SK-N-SH (cell line): ENCODE measurements at regions not wholly inside any gene's neighbourhood (a gene's known extent, or its start where the extent isn't known, plus 50 kb on each side); places are given as distances from the start of the nearest gene placed in this dataset.
A peak's percentile ranks its signal among the peaks of the same experiment; 100 is the strongest.

Experiments
- CTCF ChIA-PET: fragments of 300-600, 350-600 bp; formaldehyde crosslinking; extraction: SDS; loops from one replicate; lab custom pipeline; 2021; lab: Yijun Ruan, JAX
- POLR2A ChIA-PET: fragments of 350-600 bp; sonication (Branson Sonifier 250); formaldehyde crosslinking; extraction: SDS; loops from one replicate; lab custom pipeline; 2020; ENCODE audit warnings: antibody characterized with exemption, inconsistent platforms; lab: Yijun Ruan, JAX
- DNase-seq: peaks from one replicate; pipeline ENCODE4 v3.0.0; 2012
- H2AFZ ChIP-seq: fragments of 200-600 bp; sonication (generic); 2 replicates; pipeline ENCODE4 v1.8.1; 2016; ENCODE audit warnings: antibody characterized with exemption, mild to moderate bottlenecking, low read depth
- H3F3A ChIP-seq: fragments of 200-600 bp; sonication (generic); replicated peaks from 2 replicates; pipeline ENCODE3; 2016; ENCODE audit warnings: antibody characterized with exemption, mild to moderate bottlenecking; ENCODE audit not compliant: insufficient read depth
- H3K27ac ChIP-seq, 2 experiments: fragments of 200-500 bp in 1 of 2; fragments of 200-600 bp in 1 of 2; sonication (Bioruptor generic) in 1 of 2; sonication (generic), shearing (Covaris generic) in 1 of 2; 2 replicates each; pipeline versions ENCODE4 v1.5.1 to v1.6.1; 2014 to 2016; ENCODE audit warnings: low read depth in 2 of 2, inconsistent platforms in 1 of 2, low read length in 1 of 2, mild to moderate bottlenecking in 1 of 2, mixed read lengths in 1 of 2
- H3K27me3 ChIP-seq: fragments of 200-600 bp; sonication (generic), shearing (Covaris generic); 2 replicates; pipeline ENCODE4 v1.6.1; 2016; ENCODE audit warnings: mixed run types; ENCODE audit not compliant: insufficient read depth
- H3K36me3 ChIP-seq, 2 experiments: fragments of 200-500 bp in 1 of 2; fragments of 200-600 bp in 1 of 2; sonication (Bioruptor generic) in 1 of 2; sonication (generic) in 1 of 2; replicated peaks in 1 of 2; 2 replicates each; pipeline versions ENCODE3 to v1.5.1; 2014 to 2016; ENCODE audit warnings: low read length in 1 of 2, mild to moderate bottlenecking in 1 of 2; ENCODE audit not compliant: insufficient read depth in 2 of 2, control insufficient read depth in 1 of 2
- H3K4me1 ChIP-seq, 2 experiments: fragments of 200-500 bp in 1 of 2; fragments of 200-600 bp in 1 of 2; sonication (Bioruptor generic) in 1 of 2; sonication (generic), shearing (Covaris generic) in 1 of 2; 2 replicates each; pipeline versions ENCODE4 v1.5.1 to v1.6.1; 2014 to 2016; ENCODE audit warnings: low read depth in 1 of 2, low read length in 1 of 2, mixed run types in 1 of 2; ENCODE audit not compliant: insufficient read depth in 2 of 2, control insufficient read depth in 1 of 2
- H3K4me2 ChIP-seq: fragments of 200-600 bp; sonication (generic), shearing (Covaris generic); 2 replicates; pipeline ENCODE4 v1.6.1; 2017; ENCODE audit warnings: mixed run types
- H3K4me3 ChIP-seq, 2 experiments: fragments of 200-500 bp in 1 of 2; fragments of 200-600 bp in 1 of 2; sonication (Bioruptor generic) in 1 of 2; sonication (generic), shearing (Covaris generic) in 1 of 2; 2 replicates each; pipeline versions ENCODE4 v1.5.1 to v1.8.1; 2014 to 2016; ENCODE audit warnings: low read depth in 2 of 2, inconsistent platforms in 1 of 2, low read length in 1 of 2, mild to moderate bottlenecking in 1 of 2, mixed read lengths in 1 of 2, moderate library complexity in 1 of 2
- H3K79me2 ChIP-seq: fragments of 200-600 bp; sonication (generic); 2 replicates; pipeline ENCODE4 v1.8.1; 2017; ENCODE audit warnings: mild to moderate bottlenecking; ENCODE audit not compliant: insufficient read depth
- H3K9ac ChIP-seq: fragments of 200-600 bp; sonication (generic); 2 replicates; pipeline ENCODE4 v1.6.1; 2017; ENCODE audit warnings: mixed run types
- H3K9me2 ChIP-seq: fragments of 200-600 bp; sonication (generic); 2 replicates; pipeline ENCODE4 v1.6.1; 2017; ENCODE audit warnings: mixed run types
- H3K9me3 ChIP-seq: fragments of 200-600 bp; sonication (generic); 2 replicates; pipeline ENCODE4 v1.6.1; 2017; ENCODE audit warnings: mixed run types, mild to moderate bottlenecking, moderate library complexity
- H4K20me1 ChIP-seq: fragments of 200-600 bp; sonication (generic); 2 replicates; pipeline ENCODE4 v1.6.1; 2017; ENCODE audit warnings: mild to moderate bottlenecking, mixed run types; ENCODE audit not compliant: insufficient read depth
- EZH2phosphoT487 ChIP-seq: fragments of 200-600 bp; sonication (generic); IDR thresholded peaks from 2 replicates; pipeline ENCODE4 v1.6.1; 2017; ENCODE audit warnings: low read depth, mixed run types, mild to moderate bottlenecking, antibody characterized with exemption, moderate library complexity, borderline replicate concordance
- GATA2 ChIP-seq: sonication (generic); formaldehyde crosslinking; IDR thresholded peaks from 2 replicates; pipeline ENCODE4 v1.5.0; 2020; ENCODE audit warnings: mild to moderate bottlenecking, missing genetic modification reagents
- NRF1 ChIP-seq: IDR thresholded peaks from 2 replicates; pipeline ENCODE4 v1.6.1; 2012; ENCODE audit warnings: low read depth, mild to moderate bottlenecking, low read length
- RXRA ChIP-seq: IDR thresholded peaks from 2 replicates; pipeline ENCODE4 v1.4.0; 2012; ENCODE audit warnings: low read depth, mild to moderate bottlenecking, borderline replicate concordance
- USF2 ChIP-seq: fragments of 150-350 bp; IDR thresholded peaks from 2 replicates; pipeline ENCODE4 v1.6.1; 2017; ENCODE audit warnings: antibody characterized with exemption, low read length, low read depth, borderline replicate concordance
- WGBS: methylation state at CpG from one replicate; pipeline ENCODE4 v1.1.6; 2017; ENCODE audit warnings: low lambda C conversion rate; 5-methylcytosine and 5-hydroxymethylcytosine counted together
- TF ChIP-seq, protein P1 (sequence below): IDR thresholded peaks from 2 replicates; pipeline ENCODE4; 2012
- TF ChIP-seq, protein P2 (sequence below): fragments of 200-600 bp; sonication (generic); IDR thresholded peaks from 2 replicates; pipeline ENCODE4 v1.6.1; 2017; ENCODE audit warnings: antibody characterized with exemption, mild to moderate bottlenecking, moderate library complexity

- TF ChIP-seq, protein P1, sequence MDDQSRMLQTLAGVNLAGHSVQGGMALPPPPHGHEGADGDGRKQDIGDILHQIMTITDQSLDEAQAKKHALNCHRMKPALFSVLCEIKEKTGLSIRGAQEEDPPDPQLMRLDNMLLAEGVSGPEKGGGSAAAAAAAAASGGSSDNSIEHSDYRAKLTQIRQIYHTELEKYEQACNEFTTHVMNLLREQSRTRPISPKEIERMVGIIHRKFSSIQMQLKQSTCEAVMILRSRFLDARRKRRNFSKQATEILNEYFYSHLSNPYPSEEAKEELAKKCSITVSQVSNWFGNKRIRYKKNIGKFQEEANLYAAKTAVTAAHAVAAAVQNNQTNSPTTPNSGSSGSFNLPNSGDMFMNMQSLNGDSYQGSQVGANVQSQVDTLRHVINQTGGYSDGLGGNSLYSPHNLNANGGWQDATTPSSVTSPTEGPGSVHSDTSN, result peak; percentile 29; the same call in 1 of the 2 replicates
Measured at GRCh38 chr11:10366568-10367331, 61.9 kb downstream of the ADM start (continued).

GRCh38 chr11:10371926-10372641 lies 67.2 kb downstream of the ADM start:
- DNase-seq, result no peak
- H4K20me1 ChIP-seq, result no peaks in the 10 kb centered on the region
- H3K9me3 ChIP-seq, result no peaks in the 10 kb centered on the region

DNA sequence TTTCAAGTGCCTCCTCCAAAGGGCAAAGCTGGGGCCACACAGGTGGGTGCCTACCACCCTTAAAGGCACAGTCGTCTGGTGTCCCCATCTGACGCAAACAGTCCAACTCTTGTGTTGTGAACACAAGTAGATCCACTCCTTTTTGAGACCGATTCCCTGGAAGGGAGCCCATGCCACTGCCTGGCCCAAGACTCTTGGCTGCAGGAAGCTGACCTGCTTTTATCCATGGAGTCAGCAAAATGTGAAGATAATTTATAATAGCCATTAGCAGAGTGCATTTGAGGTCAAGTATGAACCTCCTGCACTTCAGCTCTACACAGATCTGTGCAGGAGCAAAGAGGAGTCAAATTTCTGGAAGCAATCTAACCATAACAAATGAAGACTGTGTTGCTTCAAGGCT lies 68.5 kb downstream of the ADM start:
- Histone ChIP-seq H3K36me3 (no peaks in the 10 kb centered on the region), H3K9me3 (no peaks in the 10 kb centered on the region), H2AFZ (no peak overlapping the region), H4K20me1 (no peaks in the 10 kb centered on the region), H3K9ac (no peak overlapping the region), H3K27me3 (no peaks in the 10 kb centered on the region), H3K4me1 (peaks cover 11 to 26% of the 10 kb centered on the region in 2 experiments), H3K9me2 (no peaks in the 10 kb centered on the region), H3K79me2 (no peaks in the 10 kb centered on the region), H3K4me2 (no peak overlapping the region; the same call in 1 of the 2 replicates), H3K4me3 (no peak overlapping the region), H3F3A (peaks cover 15% of the 10 kb centered on the region), H3K27ac (peak overlapping the region in 1 of 2 experiments; percentile 67; a peak in 2 of 4 replicates)
- ChIA-PET POLR2A (no interaction called here), CTCF (interaction anchor here (0.6 to 1.0 kb wide), 2 partner anchors 615 to 1119 kb away, joined by 3 to 5 read pairs; no protein-coding TSS in a partner anchor)
- DNase-seq, result no peak
- TF ChIP-seq USF2 (no peak), EZH2phosphoT487 (no peak), GATA2 (CRISPR knock-in tag) (no peak), RXRA (peak; percentile 29; the same call in 1 of the 2 replicates)
- TF ChIP-seq, protein P1, result peak; percentile 33; the same call in 1 of the 2 replicates
- TF ChIP-seq, protein P2, sequence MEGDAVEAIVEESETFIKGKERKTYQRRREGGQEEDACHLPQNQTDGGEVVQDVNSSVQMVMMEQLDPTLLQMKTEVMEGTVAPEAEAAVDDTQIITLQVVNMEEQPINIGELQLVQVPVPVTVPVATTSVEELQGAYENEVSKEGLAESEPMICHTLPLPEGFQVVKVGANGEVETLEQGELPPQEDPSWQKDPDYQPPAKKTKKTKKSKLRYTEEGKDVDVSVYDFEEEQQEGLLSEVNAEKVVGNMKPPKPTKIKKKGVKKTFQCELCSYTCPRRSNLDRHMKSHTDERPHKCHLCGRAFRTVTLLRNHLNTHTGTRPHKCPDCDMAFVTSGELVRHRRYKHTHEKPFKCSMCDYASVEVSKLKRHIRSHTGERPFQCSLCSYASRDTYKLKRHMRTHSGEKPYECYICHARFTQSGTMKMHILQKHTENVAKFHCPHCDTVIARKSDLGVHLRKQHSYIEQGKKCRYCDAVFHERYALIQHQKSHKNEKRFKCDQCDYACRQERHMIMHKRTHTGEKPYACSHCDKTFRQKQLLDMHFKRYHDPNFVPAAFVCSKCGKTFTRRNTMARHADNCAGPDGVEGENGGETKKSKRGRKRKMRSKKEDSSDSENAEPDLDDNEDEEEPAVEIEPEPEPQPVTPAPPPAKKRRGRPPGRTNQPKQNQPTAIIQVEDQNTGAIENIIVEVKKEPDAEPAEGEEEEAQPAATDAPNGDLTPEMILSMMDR, result no peak
- WGBS, result 64% methylated on average over 3 of the region's 3 CpGs

More at GRCh38 chr11:10371926-10372641, 67.2 kb downstream of the ADM start:
- Histone ChIP-seq H3K79me2 (no peaks in the 10 kb centered on the region), H3K9ac (no peak overlapping the region), H3K27ac (no peak overlapping the region), H3K27me3 (no peaks in the 10 kb centered on the region), H3K9me2 (no peaks in the 10 kb centered on the region), H3F3A (peaks cover 15% of the 10 kb centered on the region), H3K36me3 (no peaks in the 10 kb centered on the region), H3K4me1 (peaks cover 11 to 26% of the 10 kb centered on the region in 2 experiments), H3K4me3 (no peak overlapping the region), H2AFZ (no peak overlapping the region), H3K4me2 (no peak overlapping the region)
- 67% methylated on average over 7 of the region's 7 CpGs for WGBS
- POLR2A ChIA-PET, result no interaction called here
- CTCF ChIA-PET, result interaction anchor here (1.0 to 1.8 kb wide), 2 partner anchors 34 to 614 kb away, joined by 3 to 7 read pairs; no protein-coding TSS in a partner anchor
- no peak for TF ChIP-seq NRF1
